Thyroid gland (tissue), 4 donors: ENCODE measurements at regions not wholly inside any gene's neighbourhood (a gene's known extent, or its start where the extent isn't known, plus 50 kb on each side); places are given as distances from the start of the nearest gene placed in this dataset.

Experiments used
- CTCF ChIP-seq, 6 experiments: fragments of 200-600 bp in 3 of 6; fragments of 450-650 bp in 3 of 6; sonication (generic) in 3 of 6; IDR thresholded peaks; one replicate each; pipeline ENCODE4 v1.5.1; 2016 to 2019; ENCODE audit warnings: antibody characterized with exemption in 6 of 6, mild to moderate bottlenecking in 2 of 6, inconsistent platforms in 1 of 6, moderate library complexity in 1 of 6
- POLR2A ChIP-seq, 2 donors: fragments of 450-650 bp; IDR thresholded peaks; one replicate each; pipeline ENCODE4 v1.6.1; 2017; ENCODE audit warnings: antibody characterized with exemption in 2 of 2, mild to moderate bottlenecking in 2 of 2, moderate library complexity in 1 of 2

- TF ChIP-seq CTCF (IDR thresholded peaks at IDR 0.05) (no peak), POLR2A (IDR thresholded peaks at IDR 0.05) (no peak)
Observed at GRCh38 chr11:45502226-45502545, 163.2 kb downstream of the CHST1 start.
